ENCODE measurements at regions not wholly inside any gene's neighbourhood (a gene's known extent, or its start where the extent isn't known, plus 50 kb on each side); places are given as distances from the start of the nearest gene placed in this dataset.

DNA sequence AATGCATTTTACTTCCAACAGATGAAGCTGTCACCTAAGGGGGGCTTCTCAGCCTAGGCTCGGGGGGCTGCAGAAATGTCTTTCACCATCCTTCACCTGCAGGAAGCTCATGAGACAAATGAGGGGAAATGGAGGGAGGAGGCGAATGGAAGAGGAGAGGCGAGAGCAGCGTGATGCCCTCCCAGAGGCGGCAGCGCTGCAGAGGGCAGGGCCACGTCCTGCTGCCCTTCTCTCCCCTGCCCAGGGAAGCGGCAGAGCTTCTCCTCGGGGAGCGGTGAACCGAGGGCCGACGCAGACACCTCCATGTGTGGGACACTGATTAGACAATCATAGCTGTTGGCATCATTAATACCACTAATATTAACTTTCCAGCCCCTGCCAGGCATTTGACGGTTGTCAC lies 78.3 kb downstream of the SERPINA3 start:
- H3K27ac Mint-ChIP-seq (ENCODE audit: unreplicated experiment): no peak overlapping the region
- CTCF ChIA-PET: interaction anchor here (0.6 to 1.4 kb wide), 3 partner anchors 10 to 257 kb away, joined by 3 to 5 read pairs (median 3); no protein-coding TSS in a partner anchor

DNA sequence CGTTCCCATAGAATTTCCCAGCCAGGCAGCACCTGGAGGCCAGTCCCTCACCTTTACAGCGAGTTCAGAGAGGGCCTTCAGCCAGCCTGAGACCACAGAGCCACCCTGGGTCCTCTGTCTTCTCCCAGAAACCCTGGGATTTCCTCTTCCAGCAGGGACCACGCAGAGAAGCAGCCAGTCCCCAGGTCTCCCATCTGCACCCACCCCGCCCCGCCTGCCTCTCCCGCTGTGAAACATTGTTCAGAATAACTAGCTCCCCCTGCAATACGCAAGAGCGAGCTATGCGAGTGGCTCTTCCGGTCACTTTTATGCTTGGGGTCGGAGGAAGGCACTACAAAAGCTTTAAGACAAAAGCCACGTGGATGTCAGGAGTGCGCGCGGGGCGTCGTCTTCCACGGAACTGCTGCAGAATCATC lies 77.8 kb downstream of the SERPINA3 start:
- ChIA-PET CTCF (interaction anchor here (0.6 to 1.4 kb wide), 3 partner anchors 10 to 256 kb away, joined by 3 to 5 read pairs (median 3); no protein-coding TSS in a partner anchor), POLR2A (no interaction called here)
- Histone ChIP-seq H3K4me3 (ENCODE audit: low read depth, low read length) (no peak overlapping the region), H3K27me3 (replicated peaks; ENCODE audit: control insufficient read depth, insufficient read depth, low read length) (no peaks in the 10 kb centered on the region), H3K9me3 (no peaks in the 10 kb centered on the region), H3K36me3 (ENCODE audit: control insufficient read depth, insufficient read depth, low read length) (no peaks in the 10 kb centered on the region), H3K4me1 (no peaks in the 10 kb centered on the region)
- no peaks in the 10 kb centered on the region for H3K9me3 Mint-ChIP-seq (ENCODE audit: unreplicated experiment)
- H3K27ac Mint-ChIP-seq (ENCODE audit: unreplicated experiment): no peak overlapping the region
- no peaks in the 10 kb centered on the region for H3K36me3 Mint-ChIP-seq (ENCODE audit: insufficient read depth, unreplicated experiment)
- H3K27me3 Mint-ChIP-seq (ENCODE audit: insufficient read depth, unreplicated experiment): no peaks in the 10 kb centered on the region
- intact Hi-C loops (cut with micrococcal nuclease; ENCODE audit: unreplicated experiment): loop anchor here (1.0 to 10.0 kb wide), 3 partner anchors 58 to 409 kb away; no protein-coding TSS in a partner anchor
- TF ChIP-seq, protein P1, sequence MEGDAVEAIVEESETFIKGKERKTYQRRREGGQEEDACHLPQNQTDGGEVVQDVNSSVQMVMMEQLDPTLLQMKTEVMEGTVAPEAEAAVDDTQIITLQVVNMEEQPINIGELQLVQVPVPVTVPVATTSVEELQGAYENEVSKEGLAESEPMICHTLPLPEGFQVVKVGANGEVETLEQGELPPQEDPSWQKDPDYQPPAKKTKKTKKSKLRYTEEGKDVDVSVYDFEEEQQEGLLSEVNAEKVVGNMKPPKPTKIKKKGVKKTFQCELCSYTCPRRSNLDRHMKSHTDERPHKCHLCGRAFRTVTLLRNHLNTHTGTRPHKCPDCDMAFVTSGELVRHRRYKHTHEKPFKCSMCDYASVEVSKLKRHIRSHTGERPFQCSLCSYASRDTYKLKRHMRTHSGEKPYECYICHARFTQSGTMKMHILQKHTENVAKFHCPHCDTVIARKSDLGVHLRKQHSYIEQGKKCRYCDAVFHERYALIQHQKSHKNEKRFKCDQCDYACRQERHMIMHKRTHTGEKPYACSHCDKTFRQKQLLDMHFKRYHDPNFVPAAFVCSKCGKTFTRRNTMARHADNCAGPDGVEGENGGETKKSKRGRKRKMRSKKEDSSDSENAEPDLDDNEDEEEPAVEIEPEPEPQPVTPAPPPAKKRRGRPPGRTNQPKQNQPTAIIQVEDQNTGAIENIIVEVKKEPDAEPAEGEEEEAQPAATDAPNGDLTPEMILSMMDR (IDR thresholded peaks at IDR 0.05; ENCODE audit: insufficient read depth in 1 of 2, low read depth in 1 of 2, low read length in 1 of 2, severe bottlenecking in 1 of 2, unreplicated experiment in 1 of 2): no peak
- H3K4me1 Mint-ChIP-seq (ENCODE audit: low read depth, unreplicated experiment): no peaks in the 10 kb centered on the region
- no TSS peak for BruUV-seq (replicated peaks)
- no peak overlapping the region for H3K4me3 Mint-ChIP-seq (ENCODE audit: unreplicated experiment)
- DNase-seq: no peak

More for the DNA sequence above, 78.3 kb downstream of the SERPINA3 start:
- BruUV-seq (replicated peaks): no TSS peak
- no peaks in the 10 kb centered on the region for H3K27me3 ChIP-seq (replicated peaks; ENCODE audit: control insufficient read depth, insufficient read depth, low read length)
- Mint-ChIP-seq H3K27me3 (ENCODE audit: insufficient read depth, unreplicated experiment) (no peaks in the 10 kb centered on the region), H3K36me3 (ENCODE audit: insufficient read depth, unreplicated experiment) (no peaks in the 10 kb centered on the region), H3K4me3 (ENCODE audit: unreplicated experiment) (no peak overlapping the region), H3K4me1 (ENCODE audit: low read depth, unreplicated experiment) (no peaks in the 10 kb centered on the region), H3K9me3 (ENCODE audit: unreplicated experiment) (no peaks in the 10 kb centered on the region)
- H3K9me3 ChIP-seq: no peaks in the 10 kb centered on the region
- H3K4me1 ChIP-seq: no peaks in the 10 kb centered on the region
- TF ChIP-seq, protein P1 (IDR thresholded peaks at IDR 0.05; ENCODE audit: insufficient read depth in 1 of 2, low read depth in 1 of 2, low read length in 1 of 2, severe bottlenecking in 1 of 2, unreplicated experiment in 1 of 2): no peak
- intact Hi-C loops (cut with micrococcal nuclease; ENCODE audit: unreplicated experiment): loop anchor here (10.0 kb wide), 1 partner anchor 384 kb away; no protein-coding TSS in a partner anchor
- POLR2A ChIA-PET: no interaction called here
- no peaks in the 10 kb centered on the region for H3K36me3 ChIP-seq (ENCODE audit: control insufficient read depth, insufficient read depth, low read length)
- no peak for DNase-seq
- H3K4me3 ChIP-seq (ENCODE audit: low read depth, low read length): no peak overlapping the region

DNA sequence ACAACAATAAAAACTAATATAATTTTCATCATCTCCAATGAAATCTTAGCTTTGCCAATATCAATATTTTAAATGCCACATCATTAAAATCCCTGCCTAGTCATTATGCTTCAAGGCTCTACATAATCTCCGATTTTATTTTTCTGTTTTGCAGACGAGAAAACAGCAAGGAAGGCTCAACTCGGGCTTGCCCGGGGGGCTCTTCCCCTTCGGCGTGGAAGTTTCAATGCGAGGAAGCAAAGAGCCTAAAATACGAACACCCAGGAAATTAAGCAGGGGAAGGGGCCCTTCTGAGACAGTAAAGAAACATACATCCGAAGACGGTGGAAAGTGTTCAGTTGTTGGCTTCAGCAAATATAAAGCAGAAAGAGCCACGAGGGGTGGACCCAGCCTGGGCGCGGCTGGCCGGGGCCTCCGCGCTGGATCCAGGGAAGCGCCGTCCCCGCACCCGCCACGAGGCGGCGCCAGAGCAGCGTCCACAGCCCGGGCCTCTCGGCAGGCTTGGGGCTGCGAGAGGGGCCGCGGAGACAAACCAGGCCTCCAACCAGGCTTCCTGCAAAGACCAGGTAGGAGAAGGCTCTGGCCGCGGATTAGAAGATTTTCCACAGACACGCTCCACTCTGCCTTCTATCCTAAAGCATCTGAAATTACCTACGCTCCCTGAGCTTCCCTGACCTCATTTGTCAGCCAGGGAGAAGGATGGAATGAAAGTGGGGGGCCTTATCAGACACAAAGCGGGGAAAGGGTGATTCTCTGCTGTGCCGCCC lies 77.2 kb downstream of the SERPINA3 start:
- H3K4me1 Mint-ChIP-seq (ENCODE audit: low read depth, unreplicated experiment): no peaks in the 10 kb centered on the region
- no peaks in the 10 kb centered on the region for H3K9me3 Mint-ChIP-seq (ENCODE audit: unreplicated experiment)
- Histone ChIP-seq H3K36me3 (ENCODE audit: control insufficient read depth, insufficient read depth, low read length) (no peaks in the 10 kb centered on the region), H3K9me3 (no peaks in the 10 kb centered on the region), H3K27me3 (replicated peaks; ENCODE audit: control insufficient read depth, insufficient read depth, low read length) (no peaks in the 10 kb centered on the region), H3K4me3 (ENCODE audit: low read depth, low read length) (no peak overlapping the region), H3K4me1 (no peaks in the 10 kb centered on the region)
- intact Hi-C loops (cut with micrococcal nuclease; ENCODE audit: unreplicated experiment): loop anchor here (1.0 kb wide), 2 partner anchors 59 to 410 kb away; no protein-coding TSS in a partner anchor
- no peak overlapping the region for H3K27ac Mint-ChIP-seq (ENCODE audit: unreplicated experiment)
- no peaks in the 10 kb centered on the region for H3K36me3 Mint-ChIP-seq (ENCODE audit: insufficient read depth, unreplicated experiment)
- POLR2A ChIA-PET: no interaction called here
- DNase-seq: peak; percentile 42 to 81
- TF ChIP-seq, protein P1 (IDR thresholded peaks at IDR 0.05; ENCODE audit: insufficient read depth in 1 of 2, low read depth in 1 of 2, low read length in 1 of 2, severe bottlenecking in 1 of 2, unreplicated experiment in 1 of 2): peak; percentile 92 to 94
- CTCF ChIA-PET: interaction anchor here (1.4 kb wide), 1 partner anchor 60 kb away, joined by 3 read pairs; no protein-coding TSS in a partner anchor
- no peak overlapping the region for H3K4me3 Mint-ChIP-seq (ENCODE audit: unreplicated experiment)
- H3K27me3 Mint-ChIP-seq (ENCODE audit: insufficient read depth, unreplicated experiment): no peaks in the 10 kb centered on the region
- no TSS peak for BruUV-seq (replicated peaks)
